Large intestine (tissue), 3 donors: ENCODE measurements at regions not wholly inside any gene's neighbourhood (a gene's known extent, or its start where the extent isn't known, plus 50 kb on each side); places are given as distances from the start of the nearest gene placed in this dataset.

ENCODE experiments used
- DNase-seq, 2 donors: peaks; one replicate each; pipeline versions ENCODE4 v3.0.0 to v3.0.0-alpha.2; 2013
- H3K27ac ChIP-seq: one replicate; pipeline ENCODE4 v1.5.1; 2013; ENCODE audit warnings: low read length
- H3K27me3 ChIP-seq: 2 replicates; pipeline ENCODE4 v1.6.1; 2013; ENCODE audit warnings: low read length; ENCODE audit not compliant: control insufficient read depth, insufficient read depth
- H3K36me3 ChIP-seq: 2 replicates; pipeline ENCODE4 v1.6.1; 2013; ENCODE audit warnings: low read length; ENCODE audit not compliant: control insufficient read depth, insufficient read depth
- H3K4me1 ChIP-seq: one replicate; pipeline ENCODE4 v1.6.1; 2013; ENCODE audit warnings: low read length; ENCODE audit not compliant: control insufficient read depth, insufficient read depth
- H3K4me3 ChIP-seq: one replicate; pipeline ENCODE4 v1.5.1; 2013; ENCODE audit warnings: low read length
- H3K9me3 ChIP-seq: one replicate; pipeline ENCODE4 v1.6.1; 2013; ENCODE audit warnings: mild to moderate bottlenecking, low read depth, low read length, moderate library complexity; ENCODE audit not compliant: control insufficient read depth
- WGBS: methylation state at CpG from one replicate; pipeline ENCODE4 v1.1.5; 2013; ENCODE audit warnings: low lambda C conversion rate; ENCODE audit not compliant: insufficient coverage; 5-methylcytosine and 5-hydroxymethylcytosine counted together

DNA sequence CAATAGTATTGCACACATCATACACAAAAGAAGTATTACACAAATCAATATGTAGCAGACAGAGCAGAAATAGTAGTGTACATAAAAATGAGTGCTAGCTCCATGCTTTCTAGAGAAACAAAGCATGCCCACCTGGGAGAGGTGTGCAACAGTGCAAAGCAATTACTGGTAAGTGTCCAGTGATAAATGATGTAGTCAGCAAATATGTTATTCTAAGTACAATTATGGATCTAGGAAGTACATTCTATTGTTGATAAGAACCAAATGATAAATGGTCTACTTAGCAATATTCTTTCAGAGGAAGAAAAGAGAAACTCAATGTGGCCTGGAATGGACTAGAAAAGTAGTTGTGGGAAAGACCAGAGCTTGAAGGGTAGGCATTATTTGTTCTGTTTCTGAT lies 188.6 kb downstream of the HINT1 start:
- Histone ChIP-seq H3K4me1 (no peaks in the 10 kb centered on the region), H3K36me3 (no peaks in the 10 kb centered on the region), H3K4me3 (no peak overlapping the region), H3K9me3 (no peaks in the 10 kb centered on the region), H3K27me3 (no peaks in the 10 kb centered on the region), H3K27ac (no peak overlapping the region)
- DNase-seq: no peak

DNA sequence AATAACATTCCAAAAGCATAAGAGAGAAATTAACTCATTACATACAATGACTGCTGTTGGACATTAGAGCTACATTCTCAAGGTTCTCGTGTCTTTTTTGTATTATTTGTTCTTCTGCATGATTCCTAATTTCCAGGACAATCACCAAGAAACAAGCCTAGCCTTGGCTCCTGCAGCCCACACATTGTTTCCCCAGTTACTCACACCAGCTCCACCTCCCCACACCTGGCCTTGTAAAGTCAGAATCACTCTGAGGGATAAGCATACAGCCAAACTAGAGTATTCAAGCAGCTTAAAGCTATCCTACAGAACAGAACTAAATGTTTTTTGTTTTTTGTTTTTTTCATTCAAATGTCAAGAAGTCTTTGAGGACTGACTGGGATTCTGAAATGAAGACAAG lies 189.2 kb downstream of the HINT1 start:
- Histone ChIP-seq H3K36me3 (no peaks in the 10 kb centered on the region), H3K27ac (no peak overlapping the region), H3K9me3 (no peaks in the 10 kb centered on the region), H3K4me3 (no peak overlapping the region), H3K27me3 (no peaks in the 10 kb centered on the region), H3K4me1 (no peaks in the 10 kb centered on the region)
- whole genome bisulfite sequencing: no CpG with 5 or more reads among the region's 1 CpG
- no peak for DNase-seq

DNA sequence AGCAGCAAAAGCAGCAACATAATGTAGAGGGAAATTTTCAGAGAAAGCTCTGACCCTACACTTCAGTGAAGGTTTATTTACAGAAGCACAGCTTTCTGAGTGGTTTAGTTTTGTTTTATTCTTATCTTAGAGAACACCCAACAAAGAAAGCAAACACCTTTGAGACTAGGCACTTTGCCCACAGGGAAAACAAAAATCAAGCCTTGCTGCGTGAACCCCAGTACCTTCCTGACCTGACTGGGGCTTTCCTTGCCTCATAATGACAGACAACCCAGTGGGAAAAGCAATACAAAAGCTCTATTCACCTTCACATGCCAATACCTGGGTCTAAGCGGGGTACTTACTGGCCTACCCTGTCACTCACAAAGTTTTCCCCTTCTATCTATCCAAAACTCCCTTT lies 189.8 kb downstream of the HINT1 start:
- WGBS: 80% methylated on average over 1 of the region's 2 CpGs
- Histone ChIP-seq H3K9me3 (no peaks in the 10 kb centered on the region), H3K4me1 (no peaks in the 10 kb centered on the region), H3K36me3 (no peaks in the 10 kb centered on the region), H3K4me3 (no peak overlapping the region), H3K27me3 (no peaks in the 10 kb centered on the region), H3K27ac (no peak overlapping the region)
- no peak for DNase-seq

DNA sequence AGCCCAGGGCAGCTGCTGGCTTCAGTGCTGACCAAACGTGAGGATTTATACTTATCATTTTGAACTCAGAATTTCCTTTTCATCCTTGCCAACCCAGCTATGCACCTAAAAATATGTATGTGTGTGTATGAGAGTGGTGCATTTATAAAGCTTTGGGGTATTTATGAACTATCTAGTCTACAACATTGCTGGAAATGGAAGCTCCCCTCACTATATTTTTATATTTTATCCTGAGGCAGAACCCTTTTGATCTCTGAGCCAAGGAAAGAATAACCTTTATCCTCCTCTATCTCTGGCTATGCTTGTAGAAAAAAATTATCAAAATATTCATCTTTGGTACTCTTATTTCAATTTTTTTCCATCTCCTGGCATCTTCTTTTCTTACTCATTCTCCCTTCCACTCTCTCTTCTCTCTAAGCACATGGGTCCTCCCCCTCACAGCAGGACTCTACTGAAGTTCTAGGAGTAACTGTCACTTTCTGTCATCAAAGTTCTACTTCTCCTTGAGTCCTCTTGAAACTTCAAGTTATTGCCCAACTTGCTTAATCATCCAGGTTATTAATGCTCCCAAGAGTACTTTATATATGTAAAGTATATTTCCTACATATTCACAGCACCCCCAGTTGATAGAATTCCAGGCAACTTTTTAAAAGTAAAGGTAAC lies 190.9 kb downstream of the HINT1 start:
- H3K27me3 ChIP-seq: no peaks in the 10 kb centered on the region
- H3K36me3 ChIP-seq: no peaks in the 10 kb centered on the region
- H3K27ac ChIP-seq: no peak overlapping the region
- no CpG with 5 or more reads among the region's 1 CpG for WGBS
- H3K4me1 ChIP-seq: no peaks in the 10 kb centered on the region
- H3K4me3 ChIP-seq: no peak overlapping the region
- H3K9me3 ChIP-seq: no peaks in the 10 kb centered on the region
- no peak for DNase-seq

DNA sequence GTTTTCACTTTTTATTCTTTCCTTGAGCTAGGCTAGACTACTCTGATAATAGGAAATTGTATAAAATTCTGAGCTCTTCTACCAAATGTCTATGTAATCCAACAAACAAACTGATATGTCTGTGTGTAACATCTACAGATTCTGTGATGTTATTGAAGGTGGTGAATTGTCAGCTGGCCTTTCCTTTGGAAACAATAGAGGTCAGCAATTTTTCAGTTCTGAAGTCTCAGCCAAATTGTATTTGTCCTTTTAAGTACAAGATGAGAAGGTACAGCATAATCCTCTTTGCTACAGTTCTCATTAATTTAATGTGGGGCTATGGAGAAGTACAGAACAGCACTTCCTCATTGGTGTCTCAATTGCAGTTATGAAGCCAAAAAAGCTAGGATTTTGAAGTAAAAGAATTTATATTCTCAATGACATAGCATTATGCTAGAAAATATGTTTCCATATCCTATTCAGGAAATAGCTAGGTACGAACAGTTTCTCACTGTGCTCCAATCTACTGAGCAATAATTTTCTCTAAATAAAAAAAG lies 198.0 kb downstream of the HINT1 start:
- Histone ChIP-seq H3K4me3 (no peak overlapping the region), H3K9me3 (peaks cover 3% of the 10 kb centered on the region), H3K4me1 (peaks cover 21% of the 10 kb centered on the region), H3K36me3 (no peaks in the 10 kb centered on the region), H3K27me3 (no peaks in the 10 kb centered on the region), H3K27ac (no peak overlapping the region)
- DNase-seq: no peak
- 86% methylated on average over 1 of the region's 1 CpG for WGBS

DNA sequence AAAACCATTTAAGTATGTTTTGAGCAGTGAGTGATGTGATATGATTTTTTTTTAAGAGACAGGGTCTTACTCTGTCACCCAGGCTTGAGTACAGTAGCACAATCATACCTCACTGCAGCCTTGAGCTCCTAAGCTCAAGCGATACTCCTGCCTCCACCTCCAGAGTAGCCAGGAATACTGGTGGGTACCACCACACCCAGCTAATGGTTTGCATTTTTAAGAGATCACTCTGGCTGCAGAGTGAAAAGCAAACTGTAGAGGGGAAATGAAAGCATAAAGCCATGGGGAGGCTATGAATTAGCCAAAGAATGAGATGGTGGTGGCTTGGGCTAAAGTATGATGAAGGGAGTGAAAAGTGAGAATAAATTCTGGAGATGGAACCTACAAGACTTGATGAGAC lies 199.1 kb downstream of the HINT1 start:
- no peaks in the 10 kb centered on the region for H3K27me3 ChIP-seq
- WGBS: no CpG with 5 or more reads among the region's 1 CpG
- no peak overlapping the region for H3K4me3 ChIP-seq
- H3K9me3 ChIP-seq: peaks cover 3% of the 10 kb centered on the region
- H3K27ac ChIP-seq: peak overlapping the region; percentile 83
- no peak for DNase-seq
- no peaks in the 10 kb centered on the region for H3K36me3 ChIP-seq
- H3K4me1 ChIP-seq: peaks cover 21% of the 10 kb centered on the region

DNA sequence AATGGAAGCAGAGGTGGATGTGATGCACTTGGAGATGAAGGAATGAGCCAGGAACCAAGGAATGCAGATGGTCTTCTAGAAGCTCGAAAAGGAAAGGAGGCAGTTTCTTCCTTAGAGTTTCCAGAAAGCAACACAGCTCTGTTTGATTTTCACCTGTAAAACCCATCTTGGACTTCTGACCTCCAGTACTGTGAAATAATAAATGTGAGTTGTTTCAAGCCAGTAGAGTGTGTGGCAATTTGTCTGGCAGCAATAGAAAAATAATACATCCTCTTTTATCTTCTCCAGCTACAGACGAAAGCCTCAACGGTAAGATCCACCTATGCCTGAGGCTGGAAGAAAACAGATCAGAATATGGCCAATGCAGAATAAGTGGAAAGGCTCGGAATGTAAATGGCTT lies 199.7 kb downstream of the HINT1 start:
- 57% methylated on average over 1 of the region's 4 CpGs for WGBS
- Histone ChIP-seq H3K4me3 (no peak overlapping the region), H3K36me3 (no peaks in the 10 kb centered on the region), H3K4me1 (peaks cover 21% of the 10 kb centered on the region), H3K27me3 (no peaks in the 10 kb centered on the region), H3K27ac (peak overlapping the region; percentile 83), H3K9me3 (peaks cover 3% of the 10 kb centered on the region)
- DNase-seq: peak; percentile 21 to 56

DNA sequence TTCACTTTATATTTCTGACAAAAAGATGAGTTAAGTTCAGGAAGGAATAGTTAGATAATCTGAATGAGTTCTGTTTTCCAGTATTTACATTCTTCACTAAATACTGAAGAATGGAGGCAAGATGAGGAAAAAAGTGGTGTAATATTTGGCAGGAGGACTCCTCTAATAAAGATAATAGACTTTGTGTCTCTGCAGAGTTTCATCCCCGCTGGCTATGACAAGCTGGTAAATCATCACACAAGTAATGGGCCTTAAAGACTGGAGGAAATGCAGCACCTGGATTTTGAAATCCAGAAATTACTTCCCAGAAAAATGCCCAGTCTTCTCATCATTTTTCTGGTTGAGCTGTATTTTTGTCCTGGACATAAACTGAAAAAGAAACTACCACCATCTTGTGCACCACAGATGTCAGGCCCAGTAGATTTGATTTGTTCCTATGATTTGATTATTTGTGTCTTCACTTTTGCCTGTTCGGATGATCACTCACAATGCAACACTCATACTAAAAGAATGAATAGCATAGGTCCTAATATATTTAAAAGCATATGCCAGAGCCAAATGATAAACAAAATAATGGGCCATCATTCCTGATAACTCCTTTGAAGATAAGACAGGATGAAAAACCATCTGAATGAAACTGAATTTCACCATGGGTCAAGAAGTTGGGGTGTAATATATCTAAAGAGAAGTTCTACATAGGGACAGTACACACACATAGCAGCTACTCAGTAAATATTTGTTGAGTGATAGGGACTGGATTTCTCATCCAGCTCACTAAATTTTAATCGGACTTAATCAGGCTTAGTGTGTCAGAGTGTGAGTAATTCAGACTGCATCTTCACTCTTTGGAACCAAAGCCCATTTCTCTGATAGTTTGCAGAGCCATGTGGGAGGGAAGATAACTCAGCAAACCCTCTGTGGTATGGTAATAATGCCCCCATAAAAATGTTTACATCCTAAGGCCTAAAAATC lies 200.5 kb downstream of the HINT1 start:
- WGBS: 80% methylated on average over 1 of the region's 3 CpGs
- peak; percentile 10 to 16 for DNase-seq
- H3K27ac ChIP-seq: peak overlapping the region; percentile 83

DNA sequence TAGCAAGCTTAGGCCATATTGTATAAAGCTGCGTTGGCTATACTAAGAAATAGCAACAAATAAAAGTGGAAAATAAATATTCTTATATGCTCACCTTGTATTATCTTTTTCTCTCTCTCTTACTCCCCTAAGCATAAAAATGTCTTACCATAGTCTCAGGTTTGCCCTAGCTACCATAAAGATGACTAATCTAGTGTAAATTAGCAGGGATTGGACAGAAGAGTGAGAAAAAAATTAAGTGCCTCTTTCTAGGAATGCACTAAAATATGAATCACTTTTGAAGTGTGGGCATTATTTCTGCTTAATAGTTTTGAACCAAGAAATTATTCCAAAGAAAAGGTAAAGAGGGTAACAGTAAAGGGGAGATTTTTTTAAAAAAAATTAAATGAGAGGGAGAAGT lies 201.3 kb downstream of the HINT1 start:
- Histone ChIP-seq H3K4me3 (no peak overlapping the region), H3K27me3 (no peaks in the 10 kb centered on the region), H3K36me3 (no peaks in the 10 kb centered on the region), H3K9me3 (peaks cover 3% of the 10 kb centered on the region), H3K27ac (peak overlapping the region; percentile 83), H3K4me1 (peaks cover 21% of the 10 kb centered on the region)
- 71% methylated on average over 1 of the region's 1 CpG for WGBS
- peak; percentile 4 to 31 for DNase-seq

More for the DNA sequence above, 200.5 kb downstream of the HINT1 start:
- peaks cover 3% of the 10 kb centered on the region for H3K9me3 ChIP-seq
- H3K27me3 ChIP-seq: no peaks in the 10 kb centered on the region
- H3K36me3 ChIP-seq: no peaks in the 10 kb centered on the region
- peaks cover 21% of the 10 kb centered on the region for H3K4me1 ChIP-seq
- no peak overlapping the region for H3K4me3 ChIP-seq

DNA sequence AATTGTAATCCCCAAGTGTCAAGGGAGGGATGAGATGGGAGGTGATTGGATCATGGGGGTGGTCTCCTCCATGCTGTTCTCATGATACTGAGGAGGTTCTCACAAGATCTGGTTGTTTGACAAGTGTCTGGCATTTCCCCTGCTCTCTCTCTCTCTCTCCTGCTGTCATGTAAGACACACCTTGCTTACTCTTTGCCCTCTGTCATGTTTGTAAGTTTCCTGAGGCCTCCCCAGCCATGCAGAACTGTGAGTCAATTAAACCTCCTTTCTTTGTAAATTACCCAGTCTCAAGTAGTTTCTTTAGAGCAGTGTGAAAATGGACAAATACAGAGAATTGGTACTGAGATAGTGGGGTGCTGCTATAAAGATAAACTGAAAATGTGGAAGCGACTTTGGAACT lies 207.9 kb downstream of the HINT1 start:
- peaks cover 4% of the 10 kb centered on the region for H3K9me3 ChIP-seq
- no peak overlapping the region for H3K4me3 ChIP-seq
- WGBS: 14% methylated on average over 1 of the region's 1 CpG
- H3K27me3 ChIP-seq: no peaks in the 10 kb centered on the region
- no peaks in the 10 kb centered on the region for H3K36me3 ChIP-seq
- peaks cover 29% of the 10 kb centered on the region for H3K4me1 ChIP-seq
- peak; percentile 35 to 79 for DNase-seq
- peak overlapping the region; percentile 66 for H3K27ac ChIP-seq
